Effector memory CD4-positive, alpha-beta T cell (primary cell): ENCODE measurements at regions not wholly inside any gene's neighbourhood (a gene's known extent, or its start where the extent isn't known, plus 50 kb on each side); places are given as distances from the start of the nearest gene placed in this dataset.

ENCODE experiments used
- DNase-seq, 3 donors: peaks; one replicate each; pipeline ENCODE4 v3.0.0-alpha.2; 2020
- H3K27ac ChIP-seq: 2 replicates; pipeline ENCODE4 v1.7.0; 2013; ENCODE audit warnings: mild to moderate bottlenecking, low read length, moderate library complexity; ENCODE audit not compliant: insufficient read depth, poor library complexity, severe bottlenecking
- H3K27me3 ChIP-seq: replicated peaks from 2 replicates; pipeline ENCODE4 v1.7.0; 2013; ENCODE audit warnings: mild to moderate bottlenecking, low read length; ENCODE audit not compliant: insufficient read depth, control insufficient read depth, poor library complexity, severe bottlenecking
- H3K36me3 ChIP-seq: 2 replicates; pipeline ENCODE4 v1.7.0; 2013; ENCODE audit warnings: mild to moderate bottlenecking, low read length, moderate library complexity; ENCODE audit not compliant: control insufficient read depth, insufficient read depth
- H3K4me1 ChIP-seq: 2 replicates; pipeline ENCODE4 v1.7.0; 2013; ENCODE audit warnings: low read length, mild to moderate bottlenecking; ENCODE audit not compliant: control insufficient read depth, insufficient read depth, poor library complexity, severe bottlenecking
- H3K4me3 ChIP-seq: 2 replicates; pipeline ENCODE4 v1.7.0; 2013; ENCODE audit warnings: low read length, low read depth, mild to moderate bottlenecking; ENCODE audit not compliant: insufficient read depth, poor library complexity, severe bottlenecking
- H3K9me3 ChIP-seq: 2 replicates; pipeline ENCODE4 v1.7.0; 2013; ENCODE audit warnings: mild to moderate bottlenecking, low read length, moderate library complexity; ENCODE audit not compliant: control insufficient read depth

- no peaks in the 10 kb centered on the region for H3K4me1 ChIP-seq
- no peak for DNase-seq
- H3K36me3 ChIP-seq: no peaks in the 10 kb centered on the region
- H3K4me3 ChIP-seq: no peak overlapping the region
- no peak overlapping the region for H3K27ac ChIP-seq
- no peaks in the 10 kb centered on the region for H3K27me3 ChIP-seq
- H3K9me3 ChIP-seq: no peaks in the 10 kb centered on the region
These were observed 50.6 kb upstream of the SLC2A1 start for GRCh38 chr1:43009274-43009673.

- Histone ChIP-seq H3K36me3 (no peaks in the 10 kb centered on the region), H3K4me1 (no peaks in the 10 kb centered on the region), H3K27me3 (no peaks in the 10 kb centered on the region), H3K4me3 (no peak overlapping the region), H3K27ac (no peak overlapping the region), H3K9me3 (no peaks in the 10 kb centered on the region)
- no peak for DNase-seq
These were observed 49.7 kb upstream of the SLC2A1 start for GRCh38 chr1:43008115-43009060.
